Prostate gland (tissue), 2 donors: ENCODE measurements at regions not wholly inside any gene's neighbourhood (a gene's known extent, or its start where the extent isn't known, plus 50 kb on each side); places are given as distances from the start of the nearest gene placed in this dataset.

Source experiments
- DNase-seq: peaks from one replicate; pipeline ENCODE4 v3.0.0-alpha.2; 2019; ENCODE audit warnings: low spot score
- H3K27ac ChIP-seq, 2 donors: fragments of 200-600 bp; sonication (generic); 2 replicates each; pipeline ENCODE4 v1.5.1; 2017 to 2019
- H3K27me3 ChIP-seq: fragments of 200-600 bp; sonication (generic); replicated peaks from 2 replicates; pipeline ENCODE4 v1.5.1; 2019; ENCODE audit not compliant: insufficient read depth
- H3K36me3 ChIP-seq, 2 donors: fragments of 200-600 bp; sonication (generic); 1 replicate in 1 of 2; 2 replicates in 1 of 2; pipeline versions ENCODE4 v1.5.1 to v1.8.1; 2017 to 2019
- H3K4me1 ChIP-seq: fragments of 200-600 bp; sonication (generic); replicated peaks from 2 replicates; pipeline ENCODE4 v1.5.1; 2019
- H3K4me3 ChIP-seq, 2 donors: fragments of 200-600 bp; sonication (generic); 2 replicates each; pipeline ENCODE4 v1.5.1; 2017 to 2019
- H3K9me3 ChIP-seq: fragments of 200-600 bp; sonication (generic); 2 replicates; pipeline ENCODE4 v1.5.1; 2017
- POLR2A ChIP-seq: fragments of 450-650 bp; IDR thresholded peaks from one replicate; pipeline ENCODE4 v1.6.1; 2016; ENCODE audit warnings: antibody characterized with exemption, mild to moderate bottlenecking
- POLR2AphosphoS5 ChIP-seq: sonication (generic); formaldehyde crosslinking; IDR thresholded peaks from one replicate; pipeline ENCODE4 v1.6.1; 2017; ENCODE audit warnings: antibody characterized with exemption
- WGBS: methylation state at CpG from one replicate; pipeline ENCODE4 v1.1.5; 2018; 5-methylcytosine and 5-hydroxymethylcytosine counted together
- intact Hi-C: fragments of 100-400 bp; cut with DNase I; formaldehyde crosslinking; loops from one replicate; pipeline ENCODE4 v1.14.2; 2022
- TF ChIP-seq, protein P1 (sequence below), 4 experiments: fragments of 200-600 bp in 2 of 4; fragments of 450-650 bp in 2 of 4; sonication (generic) in 2 of 4; IDR thresholded peaks; 1 replicate in 3 of 4; 2 replicates in 1 of 4; pipeline ENCODE4 v1.5.1; 2016 to 2019; ENCODE audit warnings: antibody characterized with exemption in 4 of 4, mild to moderate bottlenecking in 2 of 4, moderate library complexity in 2 of 4

DNA sequence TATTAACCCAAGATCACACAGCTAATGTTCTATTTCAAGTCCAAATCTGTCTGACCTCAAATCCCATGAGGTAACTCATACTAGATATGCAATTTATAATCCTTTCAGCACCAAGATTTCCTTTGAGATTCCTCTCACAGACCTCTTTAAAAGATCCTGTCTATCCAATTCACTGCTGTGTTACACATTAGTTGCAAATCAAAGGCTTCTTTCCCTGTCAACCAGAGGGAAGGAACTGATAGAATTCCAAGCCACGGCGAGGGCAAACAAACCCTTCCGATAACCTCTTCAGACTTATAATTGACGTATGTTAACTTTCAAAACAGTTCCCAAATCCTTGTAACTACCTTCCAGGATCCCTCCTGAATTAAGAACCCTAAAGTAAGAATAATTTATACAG, 168.9 kb downstream of the DRD1 start:
- TF ChIP-seq, protein P1, sequence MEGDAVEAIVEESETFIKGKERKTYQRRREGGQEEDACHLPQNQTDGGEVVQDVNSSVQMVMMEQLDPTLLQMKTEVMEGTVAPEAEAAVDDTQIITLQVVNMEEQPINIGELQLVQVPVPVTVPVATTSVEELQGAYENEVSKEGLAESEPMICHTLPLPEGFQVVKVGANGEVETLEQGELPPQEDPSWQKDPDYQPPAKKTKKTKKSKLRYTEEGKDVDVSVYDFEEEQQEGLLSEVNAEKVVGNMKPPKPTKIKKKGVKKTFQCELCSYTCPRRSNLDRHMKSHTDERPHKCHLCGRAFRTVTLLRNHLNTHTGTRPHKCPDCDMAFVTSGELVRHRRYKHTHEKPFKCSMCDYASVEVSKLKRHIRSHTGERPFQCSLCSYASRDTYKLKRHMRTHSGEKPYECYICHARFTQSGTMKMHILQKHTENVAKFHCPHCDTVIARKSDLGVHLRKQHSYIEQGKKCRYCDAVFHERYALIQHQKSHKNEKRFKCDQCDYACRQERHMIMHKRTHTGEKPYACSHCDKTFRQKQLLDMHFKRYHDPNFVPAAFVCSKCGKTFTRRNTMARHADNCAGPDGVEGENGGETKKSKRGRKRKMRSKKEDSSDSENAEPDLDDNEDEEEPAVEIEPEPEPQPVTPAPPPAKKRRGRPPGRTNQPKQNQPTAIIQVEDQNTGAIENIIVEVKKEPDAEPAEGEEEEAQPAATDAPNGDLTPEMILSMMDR (IDR thresholded peaks at IDR 0.05), result no peak
- TF ChIP-seq POLR2AphosphoS5, result no peak
- no peak for TF ChIP-seq POLR2A
- no peak overlapping the region for H3K4me3 ChIP-seq
- intact Hi-C loops, result no loop called here
- no peaks in the 10 kb centered on the region for H3K27me3 ChIP-seq
- WGBS, result 50% methylated on average over 4 of the region's 4 CpGs
- H3K27ac ChIP-seq, result no peak overlapping the region
- no peak for DNase-seq
- H3K4me1 ChIP-seq, result no peaks in the 10 kb centered on the region
- no peaks in the 10 kb centered on the region for H3K36me3 ChIP-seq
- no peaks in the 10 kb centered on the region for H3K9me3 ChIP-seq

DNA sequence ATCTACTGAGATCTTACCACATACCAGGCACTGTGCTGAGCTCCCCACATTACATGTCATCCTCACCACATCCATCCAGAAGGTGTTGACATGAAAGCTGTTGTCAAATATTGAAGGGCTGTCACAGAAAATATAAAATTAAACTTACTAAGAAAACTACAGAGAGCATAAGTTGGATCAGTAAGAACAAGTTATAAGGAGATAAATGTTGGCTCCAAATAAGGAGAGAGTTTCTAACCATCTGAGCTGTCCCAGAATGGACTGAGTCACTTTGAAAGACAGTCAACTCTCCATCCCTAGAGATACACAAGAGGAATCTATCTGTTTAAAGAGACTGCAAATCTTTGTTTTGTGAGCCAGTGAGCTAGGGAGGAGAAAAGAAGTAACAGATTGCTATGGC, 169.8 kb downstream of the DRD1 start:
- intact Hi-C loops, result no loop called here
- no peaks in the 10 kb centered on the region for H3K4me1 ChIP-seq

DNA sequence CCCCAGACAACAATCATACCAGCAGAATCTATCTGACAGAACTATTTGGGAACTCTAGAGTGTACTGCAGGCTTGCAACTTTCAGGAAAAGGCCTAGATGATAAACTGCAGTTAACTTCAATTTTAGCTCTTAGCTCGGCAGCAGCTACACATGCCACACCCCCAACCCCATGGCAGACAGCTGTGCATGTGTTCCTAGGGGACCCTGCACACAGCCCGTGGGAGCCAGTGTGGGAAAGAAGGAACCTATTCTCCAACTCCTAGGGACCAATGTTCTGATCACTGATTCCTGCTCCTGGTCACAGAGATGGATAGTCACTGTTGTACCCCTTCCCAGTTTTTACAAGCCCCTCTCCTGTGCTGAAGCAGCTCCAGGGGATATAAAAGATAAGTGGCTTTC, 179.6 kb downstream of the DRD1 start:
- no peak for DNase-seq
- H3K27me3 ChIP-seq, result no peaks in the 10 kb centered on the region
- WGBS, result 59% methylated on average over 2 of the region's 2 CpGs
- H3K4me1 ChIP-seq, result no peaks in the 10 kb centered on the region
- H3K9me3 ChIP-seq, result no peaks in the 10 kb centered on the region
- TF ChIP-seq POLR2A (no peak), POLR2AphosphoS5 (no peak)
- TF ChIP-seq, protein P1 (IDR thresholded peaks at IDR 0.05), result no peak
- intact Hi-C loops, result no loop called here
- no peak overlapping the region for H3K4me3 ChIP-seq
- no peak overlapping the region for H3K27ac ChIP-seq
- no peaks in the 10 kb centered on the region for H3K36me3 ChIP-seq

More for the DNA sequence above, 169.8 kb downstream of the DRD1 start:
- H3K9me3 ChIP-seq, result no peaks in the 10 kb centered on the region
- TF ChIP-seq POLR2AphosphoS5, result no peak
- TF ChIP-seq, protein P1 (IDR thresholded peaks at IDR 0.05), result no peak
- no peak for TF ChIP-seq POLR2A
- no peaks in the 10 kb centered on the region for H3K36me3 ChIP-seq
- H3K27me3 ChIP-seq, result no peaks in the 10 kb centered on the region
- no peak overlapping the region for H3K4me3 ChIP-seq
- H3K27ac ChIP-seq, result no peak overlapping the region
- DNase-seq, result no peak

DNA sequence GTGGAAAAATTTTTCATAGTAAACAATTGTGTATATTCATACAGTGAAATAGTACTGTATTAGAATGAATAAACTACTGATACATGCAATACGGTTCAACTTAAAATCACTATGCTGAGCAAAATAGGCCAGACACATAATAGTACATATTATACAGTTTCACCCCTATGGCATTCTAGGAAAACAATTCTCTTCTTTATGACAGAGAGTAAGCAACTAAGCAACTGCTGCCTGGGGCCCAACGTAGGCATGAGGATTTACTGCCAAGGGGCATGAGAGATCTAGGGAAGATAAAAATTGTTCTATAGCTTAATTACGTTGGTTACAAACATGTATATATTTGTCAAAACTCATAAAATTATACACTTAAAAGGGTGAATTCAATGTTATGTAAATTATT, 180.2 kb downstream of the DRD1 start:
- no peak for DNase-seq
- Histone ChIP-seq H3K36me3 (no peaks in the 10 kb centered on the region), H3K9me3 (no peaks in the 10 kb centered on the region), H3K4me1 (no peaks in the 10 kb centered on the region), H3K27me3 (no peaks in the 10 kb centered on the region), H3K4me3 (no peak overlapping the region), H3K27ac (no peak overlapping the region)
- WGBS, result 63% methylated on average over 3 of the region's 3 CpGs
- TF ChIP-seq POLR2A, result no peak
- TF ChIP-seq, protein P1 (IDR thresholded peaks at IDR 0.05), result no peak
- no peak for TF ChIP-seq POLR2AphosphoS5
- intact Hi-C loops, result no loop called here

DNA sequence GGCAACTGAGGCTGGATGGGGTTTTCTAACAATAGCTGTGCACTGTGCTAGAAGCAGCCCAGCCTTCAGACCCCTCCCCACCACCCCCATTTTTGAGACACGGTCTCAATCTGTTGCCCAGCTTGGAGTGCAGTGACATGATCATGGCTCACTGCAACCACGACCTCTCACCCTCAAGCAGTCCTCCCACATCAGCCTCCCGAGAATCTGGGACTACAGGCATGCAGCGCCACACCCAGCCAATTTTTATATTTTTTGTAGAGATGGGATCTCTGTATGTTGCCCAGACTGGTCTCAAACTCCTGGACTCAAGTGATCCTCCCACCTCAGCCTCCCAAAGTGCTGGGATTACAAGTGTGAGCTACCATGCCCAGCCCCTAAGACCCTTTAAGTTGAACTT, 182.5 kb downstream of the DRD1 start:
- Histone ChIP-seq H3K27ac (no peak overlapping the region), H3K27me3 (no peaks in the 10 kb centered on the region), H3K4me1 (peaks cover 6% of the 10 kb centered on the region), H3K4me3 (no peak overlapping the region), H3K36me3 (no peaks in the 10 kb centered on the region), H3K9me3 (no peaks in the 10 kb centered on the region)
- DNase-seq, result no peak
- intact Hi-C loops, result no loop called here
- TF ChIP-seq POLR2AphosphoS5, result no peak
- TF ChIP-seq, protein P1 (IDR thresholded peaks at IDR 0.05), result no peak
- TF ChIP-seq POLR2A, result no peak
- WGBS, result 90% methylated on average over 4 of the region's 4 CpGs
